ENCODE measurements at regions not wholly inside any gene's neighbourhood (a gene's known extent, or its start where the extent isn't known, plus 50 kb on each side); places are given as distances from the start of the nearest gene placed in this dataset.

GRCh38 chr2:217048730-217049129, 188.9 kb upstream of the TNP1 start:
- CTCF ChIA-PET = no interaction called here
- H4K20me1 ChIP-seq (ENCODE audit: control insufficient read depth, insufficient read depth) = no peaks in the 10 kb centered on the region
- SMC1A ChIA-PET (ENCODE audit: uncharacterized antibody, unreplicated experiment) = no interaction called here
- DNase-seq (ENCODE audit: low read depth, low spot score) (no peak), ATAC-seq (no peak), FAIRE-seq (no peak)
- BruUV-seq (replicated peaks) = no TSS peak
- no peaks in the 10 kb centered on the region for H3K4me1 ChIP-seq (ENCODE audit: control insufficient read depth, insufficient read depth, low read length)
- TF ChIP-seq ATF2 (IDR thresholded peaks at IDR 0.05; ENCODE audit: low read length) (no peak), NFYA (IDR thresholded peaks at IDR 0.05; ENCODE audit: borderline replicate concordance, low read depth, low read length) (no peak), FOXK2 (IDR thresholded peaks at IDR 0.05) (no peak), MYB (IDR thresholded peaks at IDR 0.05; ENCODE audit: borderline replicate concordance, low read depth, low read length) (no peak), ZNF384 (IDR thresholded peaks at IDR 0.05; ENCODE audit: borderline replicate concordance, low read depth, low read length) (no peak), MAX (IDR thresholded peaks at IDR 0.05; ENCODE audit: low read depth, low read length) (no peak), CBX3 (IDR thresholded peaks at IDR 0.05; ENCODE audit: borderline replicate concordance, low read depth) (no peak), HDGF (IDR thresholded peaks at IDR 0.05) (no peak), ZNF207 (IDR thresholded peaks at IDR 0.05; ENCODE audit: borderline replicate concordance) (no peak), NFXL1 (IDR thresholded peaks at IDR 0.05; ENCODE audit: borderline replicate concordance) (no peak), CBX5 (IDR thresholded peaks at IDR 0.05; ENCODE audit: low read depth) (no peak), PRDM15 (CRISPR knock-in tag; IDR thresholded peaks at IDR 0.05) (no peak), MXI1 (IDR thresholded peaks at IDR 0.05; ENCODE audit: low read depth, low read length) (no peak), YBX1 (IDR thresholded peaks at IDR 0.05) (no peak)
- H3K36me3 ChIP-seq (ENCODE audit: control insufficient read depth in 2 of 2, insufficient read depth in 2 of 2, low read length in 1 of 2) = no peaks in the 10 kb centered on the region
- intact Hi-C loops (cut with micrococcal nuclease; ENCODE audit: unreplicated experiment) = no loop called here
- H3K4me2 ChIP-seq (ENCODE audit: control insufficient read depth, insufficient read depth) = no peak overlapping the region
- H3K9ac ChIP-seq (ENCODE audit: control insufficient read depth, insufficient read depth, low read length) = no peak overlapping the region
- 6% methylated on average over 1 of the region's 1 CpG for WGBS (ENCODE audit: insufficient coverage, insufficient replicate concordance, low lambda C conversion rate, missing lambda C conversion rate)
- H3K27me3 ChIP-seq (replicated peaks in 1 of 2; ENCODE audit: control insufficient read depth in 2 of 2, insufficient read depth in 2 of 2, low read length in 1 of 2) = no peaks in the 10 kb centered on the region; a peak in 2 of 4 replicates
- POLR2A ChIA-PET = no interaction called here
- no peaks in the 10 kb centered on the region for H3K9me3 ChIP-seq (replicated peaks; ENCODE audit: control insufficient read depth, insufficient read depth, low read length)
- no peaks in the 10 kb centered on the region for H3K79me2 ChIP-seq (ENCODE audit: control insufficient read depth, insufficient read depth, low read length)
- RAD21 ChIA-PET (ENCODE audit: unreplicated experiment) = no interaction called here
- H3K4me3 ChIP-seq = no peak overlapping the region
- in situ Hi-C loops (cut with MboI) = no loop called here
- H2AFZ ChIP-seq (ENCODE audit: control insufficient read depth, low read depth, low read length) = no peak overlapping the region
- no peak overlapping the region for H3K27ac ChIP-seq (ENCODE audit: control insufficient read depth, insufficient read depth)

All from GM12878 (cell line).